NCI-H2196 (cell line): ENCODE measurements at regions not wholly inside any gene's neighbourhood (a gene's known extent, or its start where the extent isn't known, plus 50 kb on each side); places are given as distances from the start of the nearest gene placed in this dataset.
"Not testable (repeated sequence)": the region's sequence is repeated elsewhere in the genome, so short reads cannot be mapped to it uniquely, and the experiment has no call there.

Source experiments
- DNase-seq: peaks from one replicate; lab custom pipeline; 2025; ENCODE audit not compliant: unreplicated experiment; lab: John Stamatoyannopoulos, UW

GRCh38 chr6:170150590-170150945 is 140.3 kb downstream of the DLL1 start:
- no peak for DNase-seq

GRCh38 chr6:170149681-170150589 is 140.9 kb downstream of the DLL1 start:
- DNase-seq = no peak

- no peak for DNase-seq
These were observed 142.0 kb downstream of the DLL1 start for GRCh38 chr6:170148709-170149470.

GRCh38 chr6:170147832-170148708 is 142.8 kb downstream of the DLL1 start:
- DNase-seq = no peak

- no peak for DNase-seq
These were observed 143.7 kb downstream of the DLL1 start for GRCh38 chr6:170147056-170147787.

GRCh38 chr6:170146640-170147039 is 144.2 kb downstream of the DLL1 start:
- no peak for DNase-seq

GRCh38 chr6:170146131-170146530 is 144.7 kb downstream of the DLL1 start:
- DNase-seq = not testable (repeated sequence)

- not testable (repeated sequence) for DNase-seq
These were observed 145.2 kb downstream of the DLL1 start for GRCh38 chr6:170145716-170146115.

GRCh38 chr6:170145272-170145592 is 145.6 kb downstream of the DLL1 start:
- no peak for DNase-seq

- DNase-seq = no peak
These were observed 146.2 kb downstream of the DLL1 start for GRCh38 chr6:170144571-170145271.

GRCh38 chr6:170143401-170144150 is 147.3 kb downstream of the DLL1 start:
- DNase-seq = no peak

GRCh38 chr6:170142559-170142958 is 148.3 kb downstream of the DLL1 start:
- no peak for DNase-seq

- not testable (repeated sequence) for DNase-seq
These were observed 149.8 kb downstream of the DLL1 start for GRCh38 chr6:170141061-170141460.

GRCh38 chr6:170140129-170140528 is 150.7 kb downstream of the DLL1 start:
- DNase-seq = no peak

- no peak for DNase-seq
These were observed 151.3 kb downstream of the DLL1 start for GRCh38 chr6:170139531-170139930.

GRCh38 chr6:170139046-170139445 is 151.8 kb downstream of the DLL1 start:
- not testable (repeated sequence) for DNase-seq

- no peak for DNase-seq
These were observed 152.7 kb downstream of the DLL1 start for GRCh38 chr6:170137911-170138910.
